Nephron (organoid): ENCODE measurements at regions not wholly inside any gene's neighbourhood (a gene's known extent, or its start where the extent isn't known, plus 50 kb on each side); places are given as distances from the start of the nearest gene placed in this dataset.

Source experiments
- H3K27ac Mint-ChIP-seq, 3 experiments: 2 replicates each; pipeline ENCODE4 v1.8.0; 2020; ENCODE audit warnings: mixed read lengths in 3 of 3, mild to moderate bottlenecking in 2 of 3, moderate library complexity in 1 of 3
- H3K27me3 Mint-ChIP-seq: 2 replicates; pipeline ENCODE4 v1.8.0; 2021; ENCODE audit warnings: low read depth, mild to moderate bottlenecking, moderate library complexity, mixed read lengths
- H3K36me3 Mint-ChIP-seq: 2 replicates; pipeline ENCODE4 v1.8.0; 2020; ENCODE audit warnings: low read depth, mixed read lengths
- H3K4me1 Mint-ChIP-seq: 2 replicates; pipeline ENCODE4 v1.8.0; 2020; ENCODE audit warnings: mixed read lengths
- H3K4me3 Mint-ChIP-seq, 3 experiments: 2 replicates each; pipeline ENCODE4 v1.8.0; 2020; ENCODE audit warnings: mild to moderate bottlenecking in 3 of 3, mixed read lengths in 3 of 3, moderate library complexity in 2 of 3
- H3K9me3 Mint-ChIP-seq: 2 replicates; pipeline ENCODE4 v1.8.0; 2020; ENCODE audit warnings: mixed read lengths
- CTCF ChIP-seq, 3 experiments: fragments of 200-600 bp; sonication (generic); IDR thresholded peaks; one replicate each; pipeline ENCODE4 v1.5.0; 2021; ENCODE audit warnings: antibody characterized with exemption in 3 of 3; ENCODE audit not compliant: unreplicated experiment in 3 of 3

GRCh38 chr17:71380936-71381335 is 739.9 kb upstream of the SOX9 start:
- TF ChIP-seq CTCF (IDR thresholded peaks at IDR 0.05; ENCODE audit: unreplicated experiment in 3 of 3): no peak
- peaks cover 5% of the 10 kb centered on the region for H3K4me1 Mint-ChIP-seq
- no peak overlapping the region for H3K27ac Mint-ChIP-seq
- H3K4me3 Mint-ChIP-seq: no peak overlapping the region
- peaks cover 16% of the 10 kb centered on the region for H3K27me3 Mint-ChIP-seq
- H3K36me3 Mint-ChIP-seq: no peaks in the 10 kb centered on the region
- H3K9me3 Mint-ChIP-seq: no peaks in the 10 kb centered on the region

- Mint-ChIP-seq H3K27ac (no peak overlapping the region), H3K9me3 (peaks cover 9% of the 10 kb centered on the region), H3K36me3 (no peaks in the 10 kb centered on the region), H3K27me3 (peaks cover 6% of the 10 kb centered on the region), H3K4me3 (no peak overlapping the region), H3K4me1 (peaks cover 5% of the 10 kb centered on the region)
- TF ChIP-seq CTCF (IDR thresholded peaks at IDR 0.05; ENCODE audit: unreplicated experiment in 3 of 3): no peak
Observed at GRCh38 chr17:71383091-71383490, 737.7 kb upstream of the SOX9 start.

- TF ChIP-seq CTCF (IDR thresholded peaks at IDR 0.05; ENCODE audit: unreplicated experiment in 3 of 3): no peak
- H3K4me3 Mint-ChIP-seq: no peak overlapping the region
- H3K27me3 Mint-ChIP-seq: no peaks in the 10 kb centered on the region
Observed at GRCh38 chr17:71387456-71387855, 733.4 kb upstream of the SOX9 start.

GRCh38 chr17:71392715-71393567 is 727.9 kb upstream of the SOX9 start:
- no peak for TF ChIP-seq CTCF (IDR thresholded peaks at IDR 0.05; ENCODE audit: unreplicated experiment in 3 of 3)
- H3K36me3 Mint-ChIP-seq: no peaks in the 10 kb centered on the region
- no peaks in the 10 kb centered on the region for H3K4me1 Mint-ChIP-seq
- no peak overlapping the region for H3K27ac Mint-ChIP-seq
- H3K4me3 Mint-ChIP-seq: no peak overlapping the region
- H3K27me3 Mint-ChIP-seq: no peaks in the 10 kb centered on the region
- H3K9me3 Mint-ChIP-seq: peaks cover 7% of the 10 kb centered on the region

More at GRCh38 chr17:71387456-71387855, 733.4 kb upstream of the SOX9 start:
- Mint-ChIP-seq H3K9me3 (peaks cover 15% of the 10 kb centered on the region), H3K4me1 (peaks cover 5% of the 10 kb centered on the region), H3K27ac (no peak overlapping the region), H3K36me3 (no peaks in the 10 kb centered on the region)

GRCh38 chr17:71395901-71396300 is 724.9 kb upstream of the SOX9 start:
- no peaks in the 10 kb centered on the region for H3K9me3 Mint-ChIP-seq
- peaks cover 5% of the 10 kb centered on the region for H3K27me3 Mint-ChIP-seq
- H3K4me1 Mint-ChIP-seq: peaks cover 11% of the 10 kb centered on the region
- no peaks in the 10 kb centered on the region for H3K36me3 Mint-ChIP-seq
- no peak overlapping the region for H3K4me3 Mint-ChIP-seq
- H3K27ac Mint-ChIP-seq: no peak overlapping the region
- no peak for TF ChIP-seq CTCF (IDR thresholded peaks at IDR 0.05; ENCODE audit: unreplicated experiment in 3 of 3)

GRCh38 chr17:71396711-71397110 is 724.1 kb upstream of the SOX9 start:
- H3K27me3 Mint-ChIP-seq: peaks cover 10% of the 10 kb centered on the region
- H3K4me1 Mint-ChIP-seq: peaks cover 11% of the 10 kb centered on the region
- no peak for TF ChIP-seq CTCF (IDR thresholded peaks at IDR 0.05; ENCODE audit: unreplicated experiment in 3 of 3)
- H3K9me3 Mint-ChIP-seq: no peaks in the 10 kb centered on the region
- no peaks in the 10 kb centered on the region for H3K36me3 Mint-ChIP-seq
- no peak overlapping the region for H3K27ac Mint-ChIP-seq
- no peak overlapping the region for H3K4me3 Mint-ChIP-seq
